Endothelial cell of umbilical vein (primary cell): ENCODE measurements at regions not wholly inside any gene's neighbourhood (a gene's known extent, or its start where the extent isn't known, plus 50 kb on each side); places are given as distances from the start of the nearest gene placed in this dataset.

Experiments used
- BruUV-seq: library from RNA; stranded (reverse); fragments of 400-500 nt; replicated peaks from 2 replicates; lab custom pipeline; 2021; lab: Mats Ljungman, UMichigan
- CTCF ChIA-PET: fragments of 300-600, 350-600 bp; sonication (Branson Sonifier 250); formaldehyde crosslinking; loops from one replicate; lab custom pipeline; 2021; ENCODE audit warnings: antibody characterized with exemption, inconsistent platforms; lab: Charles Lee
- POLR2A ChIA-PET: fragments of 300-600, 350-600 bp; sonication (Branson Sonifier 250); formaldehyde crosslinking; loops from one replicate; lab custom pipeline; 2021; ENCODE audit warnings: antibody characterized with exemption, inconsistent platforms; lab: Charles Lee
- DNase-seq: peaks from one replicate; pipeline ENCODE4 v3.0.0-alpha.2; 2011; ENCODE audit warnings: low read depth, low spot score
- FAIRE-seq: peaks from 2 replicates; lab custom pipeline; 2011; peaks lifted over from hg19 to GRCh38; lab: Jason Lieb, UNC
- H2AFZ ChIP-seq: 2 replicates; pipeline ENCODE4 v1.6.0; 2012; ENCODE audit warnings: low read depth, low read length, control low read depth, inconsistent platforms
- H3K27ac ChIP-seq: 2 replicates; pipeline ENCODE4 v1.5.1; 2011; ENCODE audit warnings: low read depth, mild to moderate bottlenecking, control low read depth, low read length, moderate library complexity; ENCODE audit not compliant: insufficient read depth
- H3K27me3 ChIP-seq, 2 experiments: 2 replicates each; pipeline versions ENCODE4 v1.6.0 to v1.6.1; 2011; ENCODE audit warnings: low read length in 2 of 2, mixed read lengths in 1 of 2; ENCODE audit not compliant: control insufficient read depth in 2 of 2, insufficient read depth in 2 of 2
- H3K36me3 ChIP-seq, 2 experiments: 2 replicates in 1 of 2; 3 replicates in 1 of 2; pipeline ENCODE4 v1.5.1; 2011; ENCODE audit warnings: low read length in 2 of 2, mild to moderate bottlenecking in 1 of 2, moderate library complexity in 1 of 2; ENCODE audit not compliant: control insufficient read depth in 2 of 2, insufficient read depth in 2 of 2; ENCODE audit errors: extremely low read depth in 1 of 2
- H3K4me1 ChIP-seq: 3 replicates; pipeline ENCODE4 v1.5.1; 2011; ENCODE audit warnings: mild to moderate bottlenecking, low read length; ENCODE audit not compliant: control insufficient read depth, insufficient read depth; ENCODE audit errors: extremely low read depth
- H3K4me2 ChIP-seq: 2 replicates; pipeline ENCODE4 v1.6.1; 2011; ENCODE audit warnings: low read length, control low read depth, mixed read lengths; ENCODE audit not compliant: insufficient read depth
- H3K4me3 ChIP-seq, 3 experiments: fragments of 200-600 bp in 1 of 3; sonication (generic), shearing (Covaris generic) in 1 of 3; replicated peaks in 1 of 3; 2 replicates each; pipeline ENCODE4 v1.5.1; 2011 to 2016; ENCODE audit warnings: control low read depth in 3 of 3, low read length in 3 of 3, mild to moderate bottlenecking in 2 of 3, inconsistent platforms in 1 of 3, low read depth in 1 of 3, moderate library complexity in 1 of 3; ENCODE audit not compliant: insufficient read depth in 1 of 3
- H3K79me2 ChIP-seq: 2 replicates; pipeline ENCODE4 v1.6.0; 2012; ENCODE audit warnings: low read length, inconsistent platforms; ENCODE audit not compliant: control insufficient read depth, insufficient read depth
- H3K9ac ChIP-seq: replicated peaks from 2 replicates; pipeline ENCODE3; 2011; ENCODE audit warnings: low read length, control low read depth; ENCODE audit not compliant: insufficient read depth; ENCODE audit errors: extremely low read depth
- H3K9me1 ChIP-seq: replicated peaks from 3 replicates; pipeline ENCODE4 v1.6.0; 2011; ENCODE audit warnings: mild to moderate bottlenecking, low read length; ENCODE audit not compliant: control insufficient read depth, insufficient read depth; ENCODE audit errors: extremely low read depth
- H3K9me3 ChIP-seq: replicated peaks from 2 replicates; pipeline ENCODE4 v1.5.1; 2012; ENCODE audit warnings: low read length, inconsistent platforms; ENCODE audit not compliant: control insufficient read depth, insufficient read depth
- H4K20me1 ChIP-seq: replicated peaks from 2 replicates; pipeline ENCODE3; 2011; ENCODE audit warnings: mild to moderate bottlenecking, low read length; ENCODE audit not compliant: control insufficient read depth, insufficient read depth; ENCODE audit errors: extremely low read depth
- EZH2 ChIP-seq: IDR thresholded peaks from 2 replicates; pipeline ENCODE4 v1.6.1; 2012; ENCODE audit warnings: borderline replicate concordance, low read depth, mild to moderate bottlenecking, moderate library complexity, low read length, inconsistent platforms; ENCODE audit not compliant: severe bottlenecking
- FOS ChIP-seq: IDR thresholded peaks from 2 replicates; pipeline ENCODE4 v1.6.1; 2011; ENCODE audit warnings: mild to moderate bottlenecking, low read length, moderate library complexity, borderline replicate concordance; ENCODE audit not compliant: insufficient read depth
- GATA2 ChIP-seq: IDR thresholded peaks from 2 replicates; pipeline ENCODE4 v1.7.0; 2011; ENCODE audit warnings: low read depth, mild to moderate bottlenecking, moderate library complexity, mixed read lengths, low read length; ENCODE audit not compliant: insufficient read length, insufficient read depth
- JUN ChIP-seq: IDR thresholded peaks from 2 replicates; pipeline ENCODE4 v1.6.1; 2011; ENCODE audit warnings: borderline replicate concordance, low read depth; ENCODE audit not compliant: insufficient read length, insufficient read depth
- MYC ChIP-seq: IDR thresholded peaks from one replicate; pipeline ENCODE4 v1.6.1; 2011; ENCODE audit warnings: mild to moderate bottlenecking, low read depth, low read length
- POLR2A ChIP-seq: IDR thresholded peaks from 2 replicates; pipeline ENCODE4 v1.6.1; 2012; ENCODE audit warnings: low read depth, mild to moderate bottlenecking, control low read depth, low read length
- POLR2AphosphoS5 ChIP-seq: IDR thresholded peaks from 2 replicates; pipeline ENCODE4 v1.6.1; 2012; ENCODE audit warnings: low read depth, mild to moderate bottlenecking, control low read depth, low read length, moderate library complexity; ENCODE audit not compliant: insufficient read depth
- dilution Hi-C: fragments of 300-500 bp; cut with MboI; formaldehyde crosslinking; loops from one replicate; pipeline ENCODE4 v1.15.0; 2019; ENCODE audit warnings: low sequenced_read_pairs; ENCODE audit not compliant: extremely low pct_ligation_motif_present
- intact Hi-C: fragments of 100-400 bp; cut with micrococcal nuclease; formaldehyde crosslinking; loops from one replicate; pipeline ENCODE4 v1.10.0; 2022
- TF ChIP-seq, protein P1 (sequence below): IDR thresholded peaks from 2 replicates; pipeline ENCODE4 v1.6.1; 2011; ENCODE audit not compliant: insufficient read depth, insufficient read length
- TF ChIP-seq, protein P2 (sequence below), 2 donors: IDR thresholded peaks; 1 replicate in 1 of 2; 2 replicates in 1 of 2; pipeline ENCODE4 v1.5.1; 2011; ENCODE audit warnings: low read length in 2 of 2, mild to moderate bottlenecking in 2 of 2, moderate library complexity in 2 of 2, control low read depth in 1 of 2, inconsistent platforms in 1 of 2, low read depth in 1 of 2; ENCODE audit not compliant: insufficient read depth in 1 of 2; ENCODE audit errors: extremely low read depth in 1 of 2

DNA sequence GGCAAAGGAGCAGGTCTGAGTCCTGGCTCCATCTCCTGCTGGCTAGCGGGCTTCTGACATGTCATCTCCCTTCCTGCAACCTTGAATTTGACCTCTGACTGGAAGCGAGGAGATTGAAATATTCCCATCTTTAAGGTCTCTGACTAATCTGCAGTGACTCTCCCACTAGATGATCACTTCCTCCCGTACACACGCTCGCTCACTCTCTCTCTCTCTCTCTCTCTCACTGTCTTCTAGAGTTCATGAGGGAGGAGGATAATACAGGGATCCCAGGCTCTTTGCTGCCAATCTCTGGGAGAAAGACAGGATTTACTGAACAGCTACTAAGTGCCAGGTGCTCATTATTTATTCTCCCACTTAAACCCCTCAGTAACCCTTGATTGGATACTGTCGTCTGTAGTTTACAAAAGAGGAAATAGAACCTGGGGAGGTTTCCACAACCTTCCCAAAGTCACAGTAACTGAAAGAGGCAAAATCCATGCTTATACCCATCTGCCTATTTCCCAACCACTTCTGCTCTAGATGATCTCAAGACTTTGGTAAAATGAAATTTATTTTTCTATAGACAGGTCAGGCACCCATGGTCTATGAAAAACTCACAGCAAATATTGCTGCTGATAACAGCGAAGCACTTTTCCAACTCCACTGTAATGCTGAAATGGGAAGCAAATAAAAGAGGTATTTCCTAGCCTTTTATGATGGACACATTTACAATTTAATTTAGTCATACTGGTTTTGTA lies 193.5 kb upstream of the C1QTNF7 start:
- Histone ChIP-seq H3K4me1 (no peaks in the 10 kb centered on the region), H3K9me3 (no peaks in the 10 kb centered on the region), H3K27ac (no peak overlapping the region), H3K36me3 (no peaks in the 10 kb centered on the region), H2AFZ (no peak overlapping the region), H3K9me1 (no peaks in the 10 kb centered on the region), H3K9ac (no peak overlapping the region), H3K4me3 (no peak overlapping the region), H3K79me2 (no peaks in the 10 kb centered on the region), H3K4me2 (no peak overlapping the region), H4K20me1 (no peaks in the 10 kb centered on the region), H3K27me3 (no peaks in the 10 kb centered on the region)
- intact Hi-C loops = loop anchor here (5.0 to 10.0 kb wide), 2 partner anchors 232 to 421 kb away; partner anchors contain the start of genes CPEB2 and FBXL5
- ChIA-PET CTCF (interaction anchor here (3.7 kb wide), 1 partner anchor 223 kb away, joined by 16 read pairs; no protein-coding TSS in a partner anchor), POLR2A (no interaction called here)
- no TSS peak for BruUV-seq
- dilution Hi-C loops = no loop called here
- FAIRE-seq (no peak), DNase-seq (no peak)
- TF ChIP-seq EZH2 = no peak
- TF ChIP-seq GATA2 = no peak
- TF ChIP-seq JUN = no peak
- TF ChIP-seq, protein P1, sequence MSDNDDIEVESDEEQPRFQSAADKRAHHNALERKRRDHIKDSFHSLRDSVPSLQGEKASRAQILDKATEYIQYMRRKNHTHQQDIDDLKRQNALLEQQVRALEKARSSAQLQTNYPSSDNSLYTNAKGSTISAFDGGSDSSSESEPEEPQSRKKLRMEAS = no peak
- TF ChIP-seq POLR2AphosphoS5 = no peak
- no peak for TF ChIP-seq MYC
- TF ChIP-seq FOS = no peak
- TF ChIP-seq, protein P2, sequence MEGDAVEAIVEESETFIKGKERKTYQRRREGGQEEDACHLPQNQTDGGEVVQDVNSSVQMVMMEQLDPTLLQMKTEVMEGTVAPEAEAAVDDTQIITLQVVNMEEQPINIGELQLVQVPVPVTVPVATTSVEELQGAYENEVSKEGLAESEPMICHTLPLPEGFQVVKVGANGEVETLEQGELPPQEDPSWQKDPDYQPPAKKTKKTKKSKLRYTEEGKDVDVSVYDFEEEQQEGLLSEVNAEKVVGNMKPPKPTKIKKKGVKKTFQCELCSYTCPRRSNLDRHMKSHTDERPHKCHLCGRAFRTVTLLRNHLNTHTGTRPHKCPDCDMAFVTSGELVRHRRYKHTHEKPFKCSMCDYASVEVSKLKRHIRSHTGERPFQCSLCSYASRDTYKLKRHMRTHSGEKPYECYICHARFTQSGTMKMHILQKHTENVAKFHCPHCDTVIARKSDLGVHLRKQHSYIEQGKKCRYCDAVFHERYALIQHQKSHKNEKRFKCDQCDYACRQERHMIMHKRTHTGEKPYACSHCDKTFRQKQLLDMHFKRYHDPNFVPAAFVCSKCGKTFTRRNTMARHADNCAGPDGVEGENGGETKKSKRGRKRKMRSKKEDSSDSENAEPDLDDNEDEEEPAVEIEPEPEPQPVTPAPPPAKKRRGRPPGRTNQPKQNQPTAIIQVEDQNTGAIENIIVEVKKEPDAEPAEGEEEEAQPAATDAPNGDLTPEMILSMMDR (IDR thresholded peaks at IDR 0.05; ENCODE audit: extremely low read depth in 1 of 2, insufficient read depth in 1 of 2, low read depth in 1 of 2, low read length in 2 of 2) = no peak
- TF ChIP-seq POLR2A = no peak
